NCI-H748 (cell line): ENCODE measurements at regions not wholly inside any gene's neighbourhood (a gene's known extent, or its start where the extent isn't known, plus 50 kb on each side); places are given as distances from the start of the nearest gene placed in this dataset.

Source experiments
- DNase-seq: peaks from one replicate; lab custom pipeline; 2025; ENCODE audit not compliant: unreplicated experiment; lab: John Stamatoyannopoulos, UW

DNA sequence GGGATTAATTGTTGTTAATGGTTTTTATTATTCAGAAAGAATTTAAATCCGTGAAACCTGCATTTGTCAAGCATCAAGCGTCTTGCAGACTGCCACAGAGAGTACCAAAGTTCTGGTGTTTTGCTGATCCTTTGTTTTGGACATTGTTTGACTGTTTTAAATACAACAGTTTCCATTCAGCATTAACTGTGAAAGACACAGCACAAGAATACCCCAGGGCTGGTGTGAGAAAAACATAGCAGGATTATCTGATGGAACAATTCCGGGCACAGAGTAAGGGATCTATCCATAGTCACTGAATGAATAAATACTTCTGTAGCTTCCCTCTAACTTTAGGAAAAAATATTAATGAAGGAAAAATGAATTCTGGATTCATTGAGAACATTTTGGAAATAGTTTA, 202.3 kb downstream of the LTN1 start:
- DNase-seq: no peak

DNA sequence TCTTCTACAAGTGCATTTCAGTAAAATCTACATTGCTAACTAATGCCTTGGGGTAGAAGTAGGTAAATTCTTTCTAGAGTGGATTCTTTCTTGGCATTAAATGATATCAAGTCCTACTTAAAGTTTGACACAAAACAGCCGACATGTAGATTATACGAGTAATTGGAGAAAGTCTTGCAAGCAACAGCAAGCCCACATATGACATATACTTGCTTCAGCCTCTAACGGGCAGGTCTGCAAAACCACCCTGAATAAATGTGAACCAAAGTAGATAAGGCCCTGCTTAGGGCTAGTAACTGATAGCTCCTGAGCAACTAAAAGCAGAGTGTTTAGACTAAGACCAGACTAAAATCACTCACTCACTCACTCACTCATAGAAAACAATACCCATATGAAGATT, 203.2 kb downstream of the LTN1 start:
- DNase-seq: no peak

DNA sequence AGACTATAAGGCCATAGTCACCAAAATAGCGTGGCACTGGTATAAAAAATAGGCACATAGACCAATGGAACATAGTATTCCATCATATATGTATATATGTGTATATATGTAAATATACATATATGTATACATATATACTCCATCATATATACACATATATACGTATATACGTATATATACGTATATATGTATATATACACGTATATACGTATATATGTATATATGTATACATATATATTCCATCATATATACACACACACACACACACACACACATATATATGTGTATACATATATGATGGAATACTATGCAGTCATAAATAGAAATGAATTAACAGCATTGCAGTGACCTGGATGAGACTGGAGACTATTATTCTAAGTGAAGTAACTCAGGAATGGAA, 204.6 kb downstream of the LTN1 start:
- no peak for DNase-seq

DNA sequence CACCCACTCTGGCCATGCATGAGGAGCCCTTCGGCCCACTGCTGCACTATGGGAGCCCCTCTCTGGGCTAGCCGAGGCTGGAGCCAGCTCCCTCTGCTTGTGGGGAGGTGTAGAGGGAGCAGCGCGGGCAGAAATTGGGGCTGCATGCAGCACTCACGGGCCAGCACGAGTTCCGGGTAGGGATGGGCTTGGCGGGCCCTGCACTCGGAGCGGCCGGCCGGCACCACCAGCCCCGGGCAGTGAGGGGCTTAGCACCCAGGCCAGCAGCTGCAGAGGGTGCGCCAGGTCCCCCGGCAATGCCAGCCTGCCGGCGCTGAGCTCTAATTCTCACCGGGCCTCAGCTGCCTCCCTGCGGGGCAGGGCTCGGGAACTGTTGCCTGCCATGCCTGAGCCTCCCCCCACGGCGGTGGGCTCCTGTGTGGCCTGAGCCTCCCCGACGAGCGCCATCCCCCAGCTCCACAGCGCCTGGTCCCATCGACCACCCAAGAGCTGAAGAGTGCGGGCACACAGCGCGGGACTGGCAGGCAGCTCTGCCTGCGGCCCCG, 209.0 kb downstream of the LTN1 start:
- DNase-seq: no peak

DNA sequence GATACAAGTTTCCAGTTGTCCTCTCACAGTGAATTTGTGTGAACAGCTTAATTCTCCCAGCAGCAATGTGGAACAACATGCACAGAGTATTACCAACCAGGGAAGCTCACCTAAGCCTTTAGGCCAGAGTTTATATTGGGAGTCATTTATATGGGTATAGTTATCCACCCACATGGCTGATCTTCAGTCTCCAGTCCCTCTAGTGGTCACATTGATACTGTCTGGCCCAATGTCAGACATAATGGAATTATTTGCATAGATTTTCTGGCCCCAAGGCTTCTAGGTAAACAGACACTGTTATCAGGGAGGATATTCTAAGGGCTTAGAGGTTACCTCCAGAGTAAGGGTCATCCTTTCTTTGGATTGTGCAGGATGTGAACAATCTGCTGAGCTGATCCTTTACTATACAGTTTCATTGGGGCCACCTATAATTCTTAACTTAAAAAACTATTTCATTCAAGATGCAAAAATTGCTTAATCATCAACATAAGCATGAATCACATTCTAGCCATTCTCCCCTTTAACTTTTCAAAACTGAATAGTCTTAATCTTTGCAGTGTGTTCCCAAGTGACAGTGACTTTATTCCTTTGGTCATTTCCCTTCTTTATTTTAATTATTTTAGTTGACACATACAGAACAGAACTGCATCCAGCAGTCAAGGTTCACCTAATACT, 210.9 kb downstream of the LTN1 start:
- DNase-seq: no peak

DNA sequence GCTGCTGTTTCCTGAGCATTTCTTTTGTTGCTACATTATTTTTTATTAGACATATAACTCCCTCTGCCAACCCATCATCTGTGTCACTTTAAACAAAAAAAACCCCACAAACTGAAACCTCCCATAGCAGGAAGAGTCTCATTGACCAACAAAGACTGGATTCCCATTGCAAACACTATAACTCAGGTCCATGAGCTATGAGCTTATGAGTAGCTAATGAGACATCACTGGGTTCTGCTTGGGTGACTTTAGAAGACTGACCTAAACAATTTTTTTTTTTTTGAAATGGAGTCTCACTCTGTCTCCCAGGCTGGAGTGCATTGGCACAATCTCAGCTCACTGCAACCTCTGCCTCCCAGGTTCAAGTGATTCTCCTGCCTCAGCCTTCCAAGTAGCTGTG, 212.8 kb downstream of the LTN1 start:
- DNase-seq: no peak

DNA sequence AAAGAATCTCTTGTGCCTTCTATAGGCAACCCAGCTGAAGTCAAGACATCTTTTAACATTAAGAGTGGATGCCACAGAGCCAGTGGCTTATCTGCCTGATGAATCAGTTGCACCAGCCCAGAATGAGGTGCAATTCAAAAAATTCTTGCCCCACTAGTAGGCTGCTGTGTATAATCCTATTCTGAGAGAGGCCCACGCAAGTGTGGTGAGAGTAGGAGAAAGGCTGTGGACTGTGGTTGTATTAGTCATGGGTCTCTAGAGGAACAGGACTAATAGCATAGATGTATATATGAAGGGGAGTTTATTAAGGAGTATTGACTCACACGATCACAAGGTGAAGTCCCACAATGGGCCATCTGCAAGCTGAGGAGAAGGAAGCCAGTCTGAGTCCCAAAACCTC, 216.4 kb downstream of the LTN1 start:
- no peak for DNase-seq

DNA sequence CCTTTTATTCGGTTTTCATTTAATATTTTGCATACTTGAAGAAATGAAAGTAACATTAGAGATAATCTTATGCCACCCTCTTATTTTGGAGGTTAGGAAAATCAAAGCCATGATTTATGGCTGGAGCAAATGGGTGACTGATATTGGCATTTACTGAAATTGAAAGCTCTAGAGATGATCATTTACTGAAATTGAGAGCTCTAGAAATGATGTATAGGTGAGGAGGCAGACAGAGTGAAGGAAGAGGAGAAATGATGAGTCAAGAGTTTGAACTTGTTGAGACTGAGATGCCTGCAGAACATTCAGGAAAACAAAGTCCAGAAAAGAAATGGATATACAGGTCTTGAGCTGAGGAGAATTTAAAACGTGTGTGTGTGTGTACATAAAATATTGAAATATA, 217.6 kb downstream of the LTN1 start:
- no peak for DNase-seq

DNA sequence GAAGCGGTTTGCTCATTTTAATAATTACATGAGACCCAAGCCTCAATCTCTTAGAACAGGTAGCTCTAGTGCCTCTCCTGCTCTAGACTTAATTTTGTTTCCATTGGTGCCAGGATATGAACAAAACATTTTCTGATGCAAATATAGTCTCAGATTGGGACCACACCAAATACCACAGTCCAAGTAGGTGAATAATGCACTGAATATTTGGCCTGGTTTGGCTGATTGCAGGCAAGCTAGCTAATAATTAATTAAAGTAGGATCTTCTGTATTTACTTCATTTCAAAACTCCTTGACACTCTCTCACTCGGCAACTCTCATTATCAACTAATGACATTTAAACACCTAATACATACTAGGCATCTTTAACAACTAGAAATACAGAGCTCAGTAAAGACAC, 219.6 kb downstream of the LTN1 start:
- DNase-seq: no peak

DNA sequence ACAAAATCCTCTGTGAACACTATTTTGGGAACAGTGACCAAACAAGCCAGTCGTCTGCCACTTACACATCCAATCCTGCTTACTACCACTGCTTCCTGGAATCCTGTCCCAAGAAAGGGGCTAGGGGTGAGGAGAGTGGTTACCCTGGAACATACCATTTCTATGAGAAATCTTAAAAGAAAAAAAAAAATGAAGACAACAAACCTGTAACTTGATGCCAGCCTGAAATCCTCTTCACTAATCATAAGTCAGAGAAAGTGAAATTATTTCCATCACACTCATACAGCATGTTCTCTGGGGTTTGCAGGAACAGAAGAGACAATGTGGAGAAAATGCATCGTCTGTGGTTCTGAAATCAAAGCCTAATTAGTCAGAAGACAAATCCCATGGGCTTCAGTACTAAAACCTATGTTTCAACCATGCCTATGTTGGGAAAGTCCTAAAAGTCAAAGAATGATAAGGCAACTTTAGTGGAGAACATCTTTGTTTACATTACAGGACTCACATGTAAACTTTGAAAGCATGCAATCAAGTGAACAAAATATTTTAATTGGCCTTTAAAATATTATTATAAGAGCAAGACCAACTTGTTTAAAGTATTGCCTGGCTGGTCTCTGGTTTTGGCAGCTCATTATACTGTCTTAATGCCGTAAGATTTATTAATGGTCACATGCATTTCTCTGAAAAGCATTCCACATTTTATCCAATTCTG, 220.7 kb downstream of the LTN1 start:
- DNase-seq: no peak

DNA sequence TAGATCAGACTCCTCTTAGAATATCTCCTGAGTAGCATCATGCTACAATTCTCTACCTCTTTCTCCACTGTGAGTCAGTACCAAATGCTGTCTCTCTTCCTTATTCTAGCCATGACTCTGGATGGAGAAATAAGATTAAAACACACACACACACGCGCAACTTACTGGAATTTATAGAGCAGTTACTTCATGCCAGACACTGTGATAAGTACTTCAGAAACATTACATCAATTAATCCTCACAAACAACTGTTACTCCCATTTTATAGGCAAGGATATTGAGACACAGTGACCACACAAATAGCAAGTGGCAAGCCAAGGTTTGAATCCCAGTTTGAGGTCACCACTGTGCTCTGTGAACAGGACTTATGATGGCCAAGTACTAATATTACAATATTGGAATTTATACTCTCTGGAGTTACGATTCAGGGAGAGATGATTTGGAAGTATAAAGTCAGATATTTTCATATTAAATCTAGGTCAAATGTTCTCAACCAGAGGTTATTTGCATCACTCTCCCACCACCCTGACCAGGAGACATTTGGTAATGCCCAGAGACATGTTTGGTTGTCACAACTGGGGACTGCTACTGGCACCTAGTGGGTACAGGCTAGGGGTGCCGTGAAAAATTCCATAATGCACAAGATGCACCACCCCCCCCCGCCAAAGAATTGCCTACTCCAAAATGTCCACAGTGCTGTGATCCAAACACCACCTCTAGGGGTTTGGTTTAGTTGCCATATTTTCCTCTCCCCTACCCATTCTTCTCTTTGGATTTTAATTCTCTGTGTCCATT, 221.6 kb downstream of the LTN1 start:
- DNase-seq: no peak

DNA sequence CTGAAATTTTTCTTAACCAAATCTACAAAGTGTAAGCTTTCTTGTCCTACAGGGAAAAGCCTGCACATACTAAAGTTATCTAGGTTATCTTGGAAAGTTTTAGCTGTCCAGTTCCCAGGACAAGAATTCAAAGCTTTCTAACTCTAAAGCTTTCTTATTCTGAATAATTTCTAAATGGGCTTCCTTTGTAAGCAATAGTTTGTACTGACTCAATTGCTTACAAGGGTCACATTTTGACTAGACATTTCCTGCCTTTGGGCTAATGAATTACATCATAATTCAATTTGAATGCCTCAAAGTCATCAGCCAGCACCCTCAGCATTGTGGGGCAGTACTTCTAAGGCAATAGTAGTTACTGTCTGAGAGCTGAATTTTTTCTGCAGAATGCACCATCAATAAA, 223.0 kb downstream of the LTN1 start:
- no peak for DNase-seq

DNA sequence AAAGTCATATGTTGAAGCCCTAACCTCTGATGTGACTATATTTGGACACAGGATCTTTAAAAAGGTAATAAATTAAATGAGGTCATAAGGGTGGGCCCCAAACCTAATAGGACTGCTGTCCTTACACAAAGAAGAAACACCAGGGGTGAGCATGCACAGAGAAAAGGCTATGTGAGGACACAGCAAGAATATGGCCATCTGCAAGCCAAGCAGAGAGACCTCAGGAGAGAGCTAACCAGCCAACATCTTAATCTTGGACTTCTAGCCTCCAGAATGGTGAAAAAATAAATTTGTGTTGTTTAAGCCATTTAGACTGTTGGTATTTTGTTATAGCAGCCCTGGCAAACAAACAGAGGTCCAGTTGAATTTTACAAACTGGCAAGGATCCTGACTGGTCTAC, 223.9 kb downstream of the LTN1 start:
- DNase-seq: no peak

DNA sequence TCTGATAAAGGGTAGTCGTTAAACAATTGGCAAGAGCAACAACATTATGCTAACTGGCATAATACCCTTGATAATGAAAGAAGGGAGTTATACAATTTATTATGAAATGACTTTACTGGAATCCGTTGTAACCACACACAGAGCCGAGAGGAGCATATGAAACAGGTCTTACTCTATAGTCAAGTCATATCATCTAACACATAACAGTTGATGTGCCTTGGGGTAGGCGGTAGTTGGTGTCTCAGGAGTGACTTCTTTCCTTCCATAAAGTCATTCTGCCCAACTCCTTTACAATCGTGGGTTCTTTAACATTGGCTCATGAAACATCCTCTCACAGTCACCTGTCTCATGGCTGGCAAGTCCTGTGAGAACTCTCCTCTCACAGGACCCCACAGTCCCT, 225.2 kb downstream of the LTN1 start:
- DNase-seq: no peak

DNA sequence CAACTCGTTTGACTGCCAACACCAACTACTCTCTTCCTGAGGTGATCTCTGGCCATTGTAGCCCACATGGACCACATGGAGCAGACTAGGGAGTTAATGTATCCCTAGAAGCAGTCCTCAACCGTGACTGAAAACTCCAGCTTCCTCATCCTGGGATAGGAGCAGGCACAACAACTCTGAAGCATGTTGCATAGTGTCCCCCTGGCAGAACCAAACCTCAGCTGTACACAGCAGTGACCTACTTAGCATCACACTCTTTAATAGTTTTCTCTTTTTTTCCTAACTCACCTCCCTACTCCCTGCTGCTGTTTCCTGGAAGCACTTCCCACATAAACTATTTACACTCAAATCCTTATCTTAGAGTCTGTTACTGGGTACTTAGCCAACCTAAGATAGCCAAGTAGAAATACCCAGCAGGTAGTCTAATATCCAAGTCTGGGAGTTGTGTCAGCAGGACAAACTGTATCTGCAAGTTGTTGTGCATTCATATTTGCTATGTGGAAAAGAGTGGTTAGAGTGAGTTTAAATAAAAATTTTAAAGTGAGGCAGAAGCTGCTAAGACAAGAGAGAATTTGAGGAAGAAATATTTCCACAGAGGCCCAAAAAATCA, 228.8 kb downstream of the LTN1 start:
- DNase-seq: no peak

DNA sequence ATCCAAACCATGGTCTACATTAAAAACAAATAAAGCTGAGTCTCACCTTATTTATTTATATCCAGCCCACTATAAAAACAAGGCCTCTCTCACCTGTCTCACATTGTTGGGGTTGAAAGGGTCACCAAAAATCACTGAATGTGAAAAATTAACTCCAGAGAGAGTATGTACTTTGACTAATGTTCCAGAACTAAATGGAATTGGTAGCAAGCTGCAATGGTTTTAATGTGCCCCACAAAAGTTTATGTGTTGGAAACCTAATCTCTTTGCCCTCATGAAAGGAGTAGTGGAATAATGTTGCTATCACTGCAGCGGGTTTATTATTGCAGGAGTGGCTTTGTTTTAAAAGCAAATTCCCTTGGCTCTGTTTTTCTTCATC, 230.3 kb downstream of the LTN1 start:
- DNase-seq: no peak

DNA sequence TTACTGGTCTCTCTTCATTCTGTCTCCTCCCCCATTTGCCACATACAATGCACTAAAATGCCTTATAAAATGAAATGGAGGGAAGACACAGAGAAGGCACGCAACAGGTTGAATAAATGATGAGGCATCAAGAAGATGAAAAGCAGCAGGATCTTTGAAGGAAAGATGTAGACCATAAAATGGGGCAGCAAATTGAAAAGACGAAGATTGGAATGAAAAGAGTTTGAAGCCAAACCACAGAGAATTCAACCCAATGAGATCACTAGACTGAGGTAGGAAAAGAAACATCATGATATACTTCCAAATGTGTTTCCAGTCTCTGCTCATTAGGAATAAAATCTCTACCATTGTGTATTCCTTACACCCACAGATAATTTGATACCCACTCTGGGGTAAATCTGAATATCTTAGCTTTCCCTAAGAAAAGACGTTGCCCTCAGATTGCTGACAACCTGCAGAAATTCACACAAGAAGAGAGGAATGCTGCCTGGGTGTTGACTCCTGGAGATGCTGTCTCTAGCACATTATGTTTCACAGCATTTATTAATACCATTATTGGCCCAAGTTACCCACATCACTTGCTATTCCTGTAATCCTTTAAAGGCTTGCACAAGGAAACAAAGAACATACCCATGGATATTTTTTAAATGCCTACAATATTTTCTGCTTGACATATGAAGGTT, 230.9 kb downstream of the LTN1 start:
- DNase-seq: no peak

DNA sequence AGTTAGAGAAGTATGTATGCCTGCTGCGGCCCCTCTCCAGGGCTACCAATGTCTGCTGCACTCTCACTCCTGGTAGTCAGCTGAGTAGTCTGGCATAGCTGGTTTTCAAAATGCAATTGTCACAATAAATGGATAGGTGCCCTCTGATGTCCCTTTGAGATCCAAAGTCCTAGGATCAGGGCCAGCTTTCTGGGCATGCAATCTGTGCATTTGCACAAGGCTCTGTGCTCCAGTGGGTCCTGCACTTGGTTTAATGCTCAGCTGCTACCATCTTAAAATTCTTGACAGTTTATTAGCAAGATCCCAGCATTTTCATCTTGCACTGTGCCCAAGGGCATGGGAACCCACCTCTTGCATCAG, 233.8 kb downstream of the LTN1 start:
- no peak for DNase-seq

DNA sequence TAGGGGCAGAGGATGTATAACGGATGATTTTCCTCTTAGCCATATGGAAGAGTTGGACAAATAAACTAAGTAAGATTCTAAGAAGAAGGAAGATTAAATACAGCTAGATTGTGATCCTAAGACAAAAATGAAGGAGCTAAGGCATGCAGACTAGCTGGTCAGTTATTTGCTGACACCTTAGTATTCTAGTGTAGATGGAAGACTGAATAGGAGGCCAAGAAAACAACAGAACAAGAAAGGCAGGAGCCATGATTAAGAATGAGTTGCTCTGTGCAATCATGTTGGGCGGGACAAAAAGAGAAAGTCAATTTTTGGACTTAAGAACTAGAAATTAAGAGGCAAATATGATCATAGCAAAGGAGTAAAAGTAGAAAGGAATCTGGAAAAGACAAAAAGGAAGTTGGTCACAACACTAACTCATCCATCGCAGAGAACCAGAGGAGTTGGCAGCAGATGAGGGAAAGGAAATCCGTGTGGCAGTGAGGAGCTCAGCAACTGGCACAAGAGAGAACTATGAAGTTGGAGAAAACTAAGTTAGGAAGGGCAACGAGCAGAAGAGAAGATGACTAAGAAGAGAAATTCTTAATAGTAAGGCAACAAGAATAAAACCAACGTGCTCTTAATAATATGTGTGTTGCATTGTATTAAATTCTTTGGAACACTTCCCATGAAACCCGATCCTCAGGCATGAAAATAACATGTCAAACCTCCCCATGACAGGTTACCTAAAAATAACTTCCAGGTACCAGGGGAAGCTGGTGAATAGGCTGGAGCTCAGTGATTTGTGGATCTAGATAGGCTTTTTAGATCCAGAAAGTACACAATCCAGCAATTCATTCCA, 234.4 kb downstream of the LTN1 start:
- no peak for DNase-seq

DNA sequence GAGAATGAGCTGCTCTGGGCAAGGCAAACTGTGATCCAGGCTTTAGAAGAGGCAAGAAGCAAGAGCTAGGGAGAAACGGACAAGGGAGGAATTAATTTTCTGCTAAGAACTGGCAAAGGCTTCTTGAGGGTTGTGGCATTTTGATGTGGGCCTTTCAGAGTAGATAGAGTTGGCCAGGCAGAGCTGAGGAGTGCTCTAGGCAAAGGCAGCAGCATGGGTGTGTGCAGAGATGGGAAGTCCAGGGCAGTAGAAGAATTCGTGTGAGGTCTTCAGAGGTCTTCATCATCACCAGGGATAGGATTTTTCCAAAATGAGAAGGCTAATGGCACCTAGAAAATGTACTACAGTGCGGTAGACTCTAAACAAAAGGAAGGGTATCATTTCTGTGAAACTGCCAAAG, 237.8 kb downstream of the LTN1 start:
- no peak for DNase-seq
